HepG2 (cell line): ENCODE measurements at regions not wholly inside any gene's neighbourhood (a gene's known extent, or its start where the extent isn't known, plus 50 kb on each side); places are given as distances from the start of the nearest gene placed in this dataset.

Experiments used
- ATAC-seq: fragments of 200-7000 bp; cut with Tn5 transposase; 3 replicates; pipeline ENCODE4 v1.9.1; 2020; ENCODE audit warnings: mild to moderate bottlenecking, moderate library complexity
- BruUV-seq: library from RNA; stranded (reverse); fragments of 400-500 nt; replicated peaks from 2 replicates; lab custom pipeline; 2021; lab: Mats Ljungman, UMichigan
- CTCF ChIA-PET: fragments of 300-600 bp; formaldehyde crosslinking; extraction: SDS; loops from one replicate; lab custom pipeline; 2021; ENCODE audit warnings: low total read pairs, inconsistent platforms, low intra/inter-chr PET ratio; lab: Yijun Ruan, JAX
- POLR2A ChIA-PET: fragments of 350-600 bp; sonication (Branson Sonifier 250); formaldehyde crosslinking; loops from one replicate; lab custom pipeline; 2020; ENCODE audit warnings: antibody characterized with exemption, inconsistent platforms; lab: Yijun Ruan, JAX
- DNase-seq: peaks from one replicate; pipeline ENCODE4 v3.0.0-alpha.2; 2015; ENCODE audit warnings: low spot score
- FAIRE-seq: peaks from 3 replicates; lab custom pipeline; 2011; peaks lifted over from hg19 to GRCh38; lab: Jason Lieb, UNC
- H2AFZ ChIP-seq: one replicate; pipeline ENCODE4 v1.6.1; 2011; ENCODE audit warnings: low read length, inconsistent platforms
- H3K27ac ChIP-seq: fragments of 300-600 bp; 3 replicates; pipeline ENCODE4 v1.8.0; 2011; ENCODE audit warnings: mixed run types, mild to moderate bottlenecking, mixed read lengths, low read length, inconsistent platforms; ENCODE audit not compliant: insufficient read depth; ENCODE audit errors: extremely low read length
- H3K27me3 ChIP-seq, 2 experiments: fragments of 200-600 bp in 1 of 2; 2 replicates in 1 of 2; 3 replicates in 1 of 2; pipeline versions ENCODE4 v1.6.0 to v1.8.0; 2011; ENCODE audit warnings: low read length in 2 of 2, mild to moderate bottlenecking in 2 of 2, moderate library complexity in 2 of 2, inconsistent platforms in 1 of 2; ENCODE audit not compliant: insufficient read depth in 2 of 2, control insufficient read depth in 1 of 2
- H3K36me3 ChIP-seq, 2 experiments: fragments of 200-600 bp in 1 of 2; replicated peaks in 1 of 2; 2 replicates in 1 of 2; 3 replicates in 1 of 2; pipeline versions ENCODE4 v1.5.1 to v1.8.0; 2011; ENCODE audit warnings: low read length in 2 of 2, inconsistent platforms in 1 of 2; ENCODE audit not compliant: insufficient read depth in 2 of 2, control insufficient read depth in 1 of 2
- H3K4me1 ChIP-seq: 2 replicates; pipeline ENCODE4 v1.5.1; 2012; ENCODE audit warnings: low read length, inconsistent platforms; ENCODE audit not compliant: insufficient read depth
- H3K4me2 ChIP-seq: 2 replicates; pipeline ENCODE4 v1.6.0; 2011; ENCODE audit warnings: low read depth, low read length, inconsistent platforms
- H3K4me3 ChIP-seq, 3 experiments: fragments of 200-600 bp in 1 of 3; sonication (generic), shearing (Covaris generic) in 1 of 3; replicated peaks in 1 of 3; 2 replicates each; pipeline ENCODE4 v1.5.1; 2011 to 2016; ENCODE audit warnings: low read length in 3 of 3, inconsistent platforms in 2 of 3, low read depth in 2 of 3, mild to moderate bottlenecking in 2 of 3, control low read depth in 1 of 3, mixed read lengths in 1 of 3; ENCODE audit not compliant: insufficient read depth in 1 of 3
- H3K79me2 ChIP-seq: one replicate; pipeline ENCODE4 v1.6.1; 2011; ENCODE audit warnings: low read length, inconsistent platforms; ENCODE audit not compliant: insufficient read depth
- H3K9ac ChIP-seq: 2 replicates; pipeline ENCODE4 v1.6.0; 2011; ENCODE audit warnings: mild to moderate bottlenecking, low read depth, low read length, inconsistent platforms; ENCODE audit not compliant: insufficient read depth
- H3K9me3 ChIP-seq: 2 replicates; pipeline ENCODE4 v1.5.1; 2012; ENCODE audit warnings: mild to moderate bottlenecking, low read length
- H4K20me1 ChIP-seq: 2 replicates; pipeline ENCODE4 v1.6.0; 2011; ENCODE audit warnings: inconsistent platforms, mild to moderate bottlenecking, low read length, moderate library complexity; ENCODE audit not compliant: insufficient read depth
- ATF5 ChIP-seq: sonication (generic); formaldehyde crosslinking; IDR thresholded peaks from 2 replicates; pipeline ENCODE4 v1.4.0; 2020; ENCODE audit warnings: mild to moderate bottlenecking, low read depth, missing genetic modification reagents
- KAT7 ChIP-seq: IDR thresholded peaks from 2 replicates; pipeline ENCODE4 v1.6.1; 2018; ENCODE audit warnings: borderline replicate concordance, missing compliant biosample characterization
- MAFF ChIP-seq: IDR thresholded peaks from 2 replicates; pipeline ENCODE4 v1.6.1; 2011; ENCODE audit warnings: low read depth, low read length, improper control_type of control experiment
- MAFK ChIP-seq, 2 experiments: IDR thresholded peaks in 1 of 2; conservative IDR thresholded peaks in 1 of 2; 2 replicates each; pipeline ENCODE4 v1.6.1; 2011; ENCODE audit warnings: improper control_type of control experiment in 2 of 2, low read length in 2 of 2
- RXRB ChIP-seq: IDR thresholded peaks from 2 replicates; pipeline ENCODE4 v1.6.1; 2016; ENCODE audit warnings: borderline replicate concordance, missing genetic modification reagents, missing compliant biosample characterization
- SP140L ChIP-seq: sonication (generic); formaldehyde crosslinking; IDR thresholded peaks from 2 replicates; pipeline ENCODE4 v1.4.0; 2020; ENCODE audit warnings: missing genetic modification reagents, borderline replicate concordance
- TERF1 ChIP-seq: sonication (generic); formaldehyde crosslinking; IDR thresholded peaks from 2 replicates; pipeline ENCODE4 v1.8.0; 2022; ENCODE audit warnings: mild to moderate bottlenecking, missing genetic modification reagents, moderate library complexity
- TMF1 ChIP-seq: sonication (generic); formaldehyde crosslinking; IDR thresholded peaks from 2 replicates; pipeline ENCODE4 v1.8.1; 2022; ENCODE audit warnings: low read depth, missing genetic modification reagents
- ZNF207 ChIP-seq: fragments of 450-650 bp; IDR thresholded peaks from 2 replicates; pipeline ENCODE4 v1.6.1; 2016; ENCODE audit warnings: antibody characterized with exemption, borderline replicate concordance
- ZNF414 ChIP-seq: sonication (generic); formaldehyde crosslinking; IDR thresholded peaks from 2 replicates; pipeline ENCODE4 v1.5.0; 2020; ENCODE audit warnings: missing genetic modification reagents
- ZNF484 ChIP-seq: sonication (generic); formaldehyde crosslinking; IDR thresholded peaks from 2 replicates; pipeline ENCODE4 v1.5.1; 2020; ENCODE audit warnings: mild to moderate bottlenecking, low read depth, missing genetic modification reagents, borderline replicate concordance
- WGBS: methylation state at CpG from one replicate; pipeline ENCODE4 v1.1.6; 2017; ENCODE audit warnings: low lambda C conversion rate; 5-methylcytosine and 5-hydroxymethylcytosine counted together
- in situ Hi-C: cut with HindIII; loops from 2 replicates; pipeline ENCODE4 v1.10.0; 2017; ENCODE audit warnings: low pct_unique_long_range_greater_than_20kb; ENCODE audit not compliant: extremely low pct_ligation_motif_present
- intact Hi-C: fragments of 100-400 bp; cut with micrococcal nuclease; formaldehyde crosslinking; loops from one replicate; pipeline ENCODE4 v1.10.0; 2022; ENCODE audit not compliant: unreplicated experiment

GRCh38 chr2:190136825-190137224 lies 74.3 kb upstream of the MSTN start:
- ChIA-PET POLR2A (no interaction called here), CTCF (no interaction called here)
- peaks cover 15% of the 10 kb centered on the region for H3K4me1 ChIP-seq
- H4K20me1 ChIP-seq, result no peaks in the 10 kb centered on the region
- peaks cover 60% of the 10 kb centered on the region for H3K9me3 ChIP-seq
- ATAC-seq (no peak), DNase-seq (no peak), FAIRE-seq (no peak)
- H3K27me3 ChIP-seq, result no peaks in the 10 kb centered on the region
- no peak overlapping the region for H3K4me2 ChIP-seq
- no peak overlapping the region for H3K4me3 ChIP-seq
- intact Hi-C loops (no loop called here), in situ Hi-C loops (no loop called here)
- no peak overlapping the region for H3K9ac ChIP-seq
- H3K36me3 ChIP-seq, result no peaks in the 10 kb centered on the region
- WGBS, result 94% methylated on average over 2 of the region's 2 CpGs
- TF ChIP-seq RXRB (no peak), MAFK (conservative IDR thresholded peaks at IDR 0.05 in 1 of 2, IDR thresholded peaks at IDR 0.05 in 1 of 2; ENCODE audit: low read length in 2 of 2) (peak; percentile 73 to 82), SP140L (CRISPR knock-in tag) (no peak), ATF5 (no peak), MAFF (peak; percentile 59), ZNF484 (no peak), TMF1 (CRISPR knock-in tag) (no peak), ZNF414 (CRISPR knock-in tag) (no peak), KAT7 (CRISPR knock-in tag) (no peak), TERF1 (CRISPR knock-in tag) (no peak), ZNF207 (no peak)
- no TSS peak for BruUV-seq
- H3K79me2 ChIP-seq, result no peaks in the 10 kb centered on the region
- H2AFZ ChIP-seq, result no peak overlapping the region
- H3K27ac ChIP-seq, result no peak overlapping the region
